ENCODE measurements at regions not wholly inside any gene's neighbourhood (a gene's known extent, or its start where the extent isn't known, plus 50 kb on each side); places are given as distances from the start of the nearest gene placed in this dataset.

GRCh38 chr6:40334496-40335270 lies 252.5 kb downstream of the LRFN2 start:
- no peak overlapping the region for H3K27ac ChIP-seq (ENCODE audit: low read depth in 1 of 2, low read length in 2 of 2)
- DNase-seq (ENCODE audit: low spot score) = no peak
- no peaks in the 10 kb centered on the region for H3K9me3 ChIP-seq (ENCODE audit: control insufficient read depth in 4 of 4, low read length in 3 of 4)
- H3K4me3 ChIP-seq (ENCODE audit: low read depth in 1 of 3, low read length in 3 of 3) = no peak overlapping the region
- H3K4me1 ChIP-seq (ENCODE audit: control insufficient read depth in 4 of 4, insufficient read depth in 4 of 4, low read length in 3 of 4) = no peaks in the 10 kb centered on the region
- 56% methylated on average over 5 of the region's 5 CpGs for WGBS
- TF ChIP-seq, protein P1, sequence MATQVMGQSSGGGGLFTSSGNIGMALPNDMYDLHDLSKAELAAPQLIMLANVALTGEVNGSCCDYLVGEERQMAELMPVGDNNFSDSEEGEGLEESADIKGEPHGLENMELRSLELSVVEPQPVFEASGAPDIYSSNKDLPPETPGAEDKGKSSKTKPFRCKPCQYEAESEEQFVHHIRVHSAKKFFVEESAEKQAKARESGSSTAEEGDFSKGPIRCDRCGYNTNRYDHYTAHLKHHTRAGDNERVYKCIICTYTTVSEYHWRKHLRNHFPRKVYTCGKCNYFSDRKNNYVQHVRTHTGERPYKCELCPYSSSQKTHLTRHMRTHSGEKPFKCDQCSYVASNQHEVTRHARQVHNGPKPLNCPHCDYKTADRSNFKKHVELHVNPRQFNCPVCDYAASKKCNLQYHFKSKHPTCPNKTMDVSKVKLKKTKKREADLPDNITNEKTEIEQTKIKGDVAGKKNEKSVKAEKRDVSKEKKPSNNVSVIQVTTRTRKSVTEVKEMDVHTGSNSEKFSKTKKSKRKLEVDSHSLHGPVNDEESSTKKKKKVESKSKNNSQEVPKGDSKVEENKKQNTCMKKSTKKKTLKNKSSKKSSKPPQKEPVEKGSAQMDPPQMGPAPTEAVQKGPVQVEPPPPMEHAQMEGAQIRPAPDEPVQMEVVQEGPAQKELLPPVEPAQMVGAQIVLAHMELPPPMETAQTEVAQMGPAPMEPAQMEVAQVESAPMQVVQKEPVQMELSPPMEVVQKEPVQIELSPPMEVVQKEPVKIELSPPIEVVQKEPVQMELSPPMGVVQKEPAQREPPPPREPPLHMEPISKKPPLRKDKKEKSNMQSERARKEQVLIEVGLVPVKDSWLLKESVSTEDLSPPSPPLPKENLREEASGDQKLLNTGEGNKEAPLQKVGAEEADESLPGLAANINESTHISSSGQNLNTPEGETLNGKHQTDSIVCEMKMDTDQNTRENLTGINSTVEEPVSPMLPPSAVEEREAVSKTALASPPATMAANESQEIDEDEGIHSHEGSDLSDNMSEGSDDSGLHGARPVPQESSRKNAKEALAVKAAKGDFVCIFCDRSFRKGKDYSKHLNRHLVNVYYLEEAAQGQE (IDR thresholded peaks at IDR 0.05) = no peak
- TF ChIP-seq HNF4G (IDR thresholded peaks at IDR 0.05) = no peak
- TF ChIP-seq JUND (IDR thresholded peaks at IDR 0.05) = no peak
- TF ChIP-seq, protein P2, sequence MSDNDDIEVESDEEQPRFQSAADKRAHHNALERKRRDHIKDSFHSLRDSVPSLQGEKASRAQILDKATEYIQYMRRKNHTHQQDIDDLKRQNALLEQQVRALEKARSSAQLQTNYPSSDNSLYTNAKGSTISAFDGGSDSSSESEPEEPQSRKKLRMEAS (IDR thresholded peaks at IDR 0.05) = no peak
- H3K27me3 ChIP-seq (ENCODE audit: control insufficient read depth in 4 of 4, insufficient read depth in 4 of 4, low read length in 3 of 4) = peaks cover 0 to 10% (median 0%) of the 10 kb centered on the region in 4 donors
- H3K9ac ChIP-seq (ENCODE audit: low read depth in 1 of 2, low read length in 2 of 2) = no peak overlapping the region
- H3K36me3 ChIP-seq (ENCODE audit: control insufficient read depth in 4 of 4, insufficient read depth in 3 of 4, low read depth in 1 of 4, low read length in 3 of 4) = no peaks in the 10 kb centered on the region

GRCh38 chr6:40331545-40331944 lies 255.6 kb downstream of the LRFN2 start:
- Histone ChIP-seq H3K27ac (ENCODE audit: low read depth in 1 of 2, low read length in 2 of 2) (no peak overlapping the region), H3K4me3 (ENCODE audit: low read depth in 1 of 3, low read length in 3 of 3) (no peak overlapping the region), H3K27me3 (ENCODE audit: control insufficient read depth in 4 of 4, insufficient read depth in 4 of 4, low read length in 3 of 4) (peaks cover 0 to 10% (median 0%) of the 10 kb centered on the region in 4 donors), H3K9me3 (ENCODE audit: control insufficient read depth in 4 of 4, low read length in 3 of 4) (no peaks in the 10 kb centered on the region), H3K36me3 (ENCODE audit: control insufficient read depth in 4 of 4, insufficient read depth in 3 of 4, low read depth in 1 of 4, low read length in 3 of 4) (no peaks in the 10 kb centered on the region), H3K9ac (ENCODE audit: low read depth in 1 of 2, low read length in 2 of 2) (no peak overlapping the region), H3K4me1 (ENCODE audit: control insufficient read depth in 4 of 4, insufficient read depth in 4 of 4, low read length in 3 of 4) (no peaks in the 10 kb centered on the region)
- no peak for DNase-seq (ENCODE audit: low spot score)
- TF ChIP-seq RAD21 (IDR thresholded peaks at IDR 0.05) = no peak
- 62% methylated on average over 3 of the region's 3 CpGs for WGBS

GRCh38 chr6:40330301-40330721 lies 256.9 kb downstream of the LRFN2 start:
- no peak overlapping the region for H3K4me3 ChIP-seq (ENCODE audit: low read depth in 1 of 3, low read length in 3 of 3)
- H3K4me1 ChIP-seq (ENCODE audit: control insufficient read depth in 4 of 4, insufficient read depth in 4 of 4, low read length in 3 of 4) = no peaks in the 10 kb centered on the region
- no peaks in the 10 kb centered on the region for H3K36me3 ChIP-seq (ENCODE audit: control insufficient read depth in 4 of 4, insufficient read depth in 3 of 4, low read depth in 1 of 4, low read length in 3 of 4)
- H3K27ac ChIP-seq (ENCODE audit: low read depth in 1 of 2, low read length in 2 of 2) = no peak overlapping the region
- 39% methylated on average over 4 of the region's 4 CpGs for WGBS
- H3K9me3 ChIP-seq (ENCODE audit: control insufficient read depth in 4 of 4, low read length in 3 of 4) = no peaks in the 10 kb centered on the region
- no peak for DNase-seq (ENCODE audit: low spot score)
- no peak overlapping the region for H3K9ac ChIP-seq (ENCODE audit: low read depth in 1 of 2, low read length in 2 of 2)
- peaks cover 0 to 10% (median 0%) of the 10 kb centered on the region in 4 donors for H3K27me3 ChIP-seq (ENCODE audit: control insufficient read depth in 4 of 4, insufficient read depth in 4 of 4, low read length in 3 of 4)
- TF ChIP-seq GABPA (IDR thresholded peaks at IDR 0.05 in 1 of 2, conservative IDR thresholded peaks at IDR 0.05 in 1 of 2) (no peak), RXRA (IDR thresholded peaks at IDR 0.05) (no peak), FOXA2 (IDR thresholded peaks at IDR 0.05) (no peak), EGR1 (IDR thresholded peaks at IDR 0.05; ENCODE audit: low read depth in 2 of 2) (no peak), NR2F2 (IDR thresholded peaks at IDR 0.05) (no peak), CTCF (IDR thresholded peaks at IDR 0.05; ENCODE audit: low read depth, low read length, missing input control) (no peak), JUND (IDR thresholded peaks at IDR 0.05) (no peak), FOXA1 (IDR thresholded peaks at IDR 0.05) (no peak), SP1 (IDR thresholded peaks at IDR 0.05) (no peak), RAD21 (IDR thresholded peaks at IDR 0.05) (no peak), HNF4A (conservative IDR thresholded peaks at IDR 0.05) (no peak), YY1 (IDR thresholded peaks at IDR 0.05) (no peak), TAF1 (conservative IDR thresholded peaks at IDR 0.05) (no peak)
- TF ChIP-seq, protein P3, sequence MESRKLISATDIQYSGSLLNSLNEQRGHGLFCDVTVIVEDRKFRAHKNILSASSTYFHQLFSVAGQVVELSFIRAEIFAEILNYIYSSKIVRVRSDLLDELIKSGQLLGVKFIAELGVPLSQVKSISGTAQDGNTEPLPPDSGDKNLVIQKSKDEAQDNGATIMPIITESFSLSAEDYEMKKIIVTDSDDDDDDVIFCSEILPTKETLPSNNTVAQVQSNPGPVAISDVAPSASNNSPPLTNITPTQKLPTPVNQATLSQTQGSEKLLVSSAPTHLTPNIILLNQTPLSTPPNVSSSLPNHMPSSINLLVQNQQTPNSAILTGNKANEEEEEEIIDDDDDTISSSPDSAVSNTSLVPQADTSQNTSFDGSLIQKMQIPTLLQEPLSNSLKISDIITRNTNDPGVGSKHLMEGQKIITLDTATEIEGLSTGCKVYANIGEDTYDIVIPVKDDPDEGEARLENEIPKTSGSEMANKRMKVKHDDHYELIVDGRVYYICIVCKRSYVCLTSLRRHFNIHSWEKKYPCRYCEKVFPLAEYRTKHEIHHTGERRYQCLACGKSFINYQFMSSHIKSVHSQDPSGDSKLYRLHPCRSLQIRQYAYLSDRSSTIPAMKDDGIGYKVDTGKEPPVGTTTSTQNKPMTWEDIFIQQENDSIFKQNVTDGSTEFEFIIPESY (IDR thresholded peaks at IDR 0.05) = no peak
- TF ChIP-seq, protein P1 (IDR thresholded peaks at IDR 0.05) = no peak
